Prostate gland (tissue), 2 donors: ENCODE measurements at regions not wholly inside any gene's neighbourhood (a gene's known extent, or its start where the extent isn't known, plus 50 kb on each side); places are given as distances from the start of the nearest gene placed in this dataset.

ENCODE experiments used
- POLR2AphosphoS5 ChIP-seq: sonication (generic); formaldehyde crosslinking; IDR thresholded peaks from one replicate; pipeline ENCODE4 v1.6.1; 2017; ENCODE audit warnings: antibody characterized with exemption
- TF ChIP-seq, protein P1 (sequence below), 4 experiments: fragments of 200-600 bp in 2 of 4; fragments of 450-650 bp in 2 of 4; sonication (generic) in 2 of 4; IDR thresholded peaks; 1 replicate in 3 of 4; 2 replicates in 1 of 4; pipeline ENCODE4 v1.5.1; 2016 to 2019; ENCODE audit warnings: antibody characterized with exemption in 4 of 4, mild to moderate bottlenecking in 2 of 4, moderate library complexity in 2 of 4

DNA sequence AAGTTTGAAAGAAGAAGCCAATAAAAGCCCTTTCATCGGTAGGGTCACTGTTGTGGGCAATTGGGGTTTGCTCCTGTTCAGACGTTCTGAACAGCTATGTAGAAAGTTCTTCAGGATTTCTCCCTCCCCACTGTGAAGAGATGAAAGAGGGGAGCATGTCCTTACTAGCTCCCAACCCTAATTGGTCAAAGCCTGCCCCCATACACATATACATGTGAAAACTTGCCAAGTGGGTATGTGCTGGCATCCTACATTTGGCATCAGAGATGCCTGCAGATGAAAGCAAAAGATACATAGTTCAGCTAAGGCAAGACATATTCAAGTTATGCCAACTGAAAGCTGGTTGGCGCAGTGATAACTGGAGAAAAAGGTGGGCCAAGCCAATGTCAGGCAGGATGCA lies 363.1 kb upstream of the DACH1 start:
- TF ChIP-seq, protein P1, sequence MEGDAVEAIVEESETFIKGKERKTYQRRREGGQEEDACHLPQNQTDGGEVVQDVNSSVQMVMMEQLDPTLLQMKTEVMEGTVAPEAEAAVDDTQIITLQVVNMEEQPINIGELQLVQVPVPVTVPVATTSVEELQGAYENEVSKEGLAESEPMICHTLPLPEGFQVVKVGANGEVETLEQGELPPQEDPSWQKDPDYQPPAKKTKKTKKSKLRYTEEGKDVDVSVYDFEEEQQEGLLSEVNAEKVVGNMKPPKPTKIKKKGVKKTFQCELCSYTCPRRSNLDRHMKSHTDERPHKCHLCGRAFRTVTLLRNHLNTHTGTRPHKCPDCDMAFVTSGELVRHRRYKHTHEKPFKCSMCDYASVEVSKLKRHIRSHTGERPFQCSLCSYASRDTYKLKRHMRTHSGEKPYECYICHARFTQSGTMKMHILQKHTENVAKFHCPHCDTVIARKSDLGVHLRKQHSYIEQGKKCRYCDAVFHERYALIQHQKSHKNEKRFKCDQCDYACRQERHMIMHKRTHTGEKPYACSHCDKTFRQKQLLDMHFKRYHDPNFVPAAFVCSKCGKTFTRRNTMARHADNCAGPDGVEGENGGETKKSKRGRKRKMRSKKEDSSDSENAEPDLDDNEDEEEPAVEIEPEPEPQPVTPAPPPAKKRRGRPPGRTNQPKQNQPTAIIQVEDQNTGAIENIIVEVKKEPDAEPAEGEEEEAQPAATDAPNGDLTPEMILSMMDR (IDR thresholded peaks at IDR 0.05) = no peak
- no peak for TF ChIP-seq POLR2AphosphoS5
